ENCODE measurements at regions not wholly inside any gene's neighbourhood (a gene's known extent, or its start where the extent isn't known, plus 50 kb on each side); places are given as distances from the start of the nearest gene placed in this dataset.

DNA sequence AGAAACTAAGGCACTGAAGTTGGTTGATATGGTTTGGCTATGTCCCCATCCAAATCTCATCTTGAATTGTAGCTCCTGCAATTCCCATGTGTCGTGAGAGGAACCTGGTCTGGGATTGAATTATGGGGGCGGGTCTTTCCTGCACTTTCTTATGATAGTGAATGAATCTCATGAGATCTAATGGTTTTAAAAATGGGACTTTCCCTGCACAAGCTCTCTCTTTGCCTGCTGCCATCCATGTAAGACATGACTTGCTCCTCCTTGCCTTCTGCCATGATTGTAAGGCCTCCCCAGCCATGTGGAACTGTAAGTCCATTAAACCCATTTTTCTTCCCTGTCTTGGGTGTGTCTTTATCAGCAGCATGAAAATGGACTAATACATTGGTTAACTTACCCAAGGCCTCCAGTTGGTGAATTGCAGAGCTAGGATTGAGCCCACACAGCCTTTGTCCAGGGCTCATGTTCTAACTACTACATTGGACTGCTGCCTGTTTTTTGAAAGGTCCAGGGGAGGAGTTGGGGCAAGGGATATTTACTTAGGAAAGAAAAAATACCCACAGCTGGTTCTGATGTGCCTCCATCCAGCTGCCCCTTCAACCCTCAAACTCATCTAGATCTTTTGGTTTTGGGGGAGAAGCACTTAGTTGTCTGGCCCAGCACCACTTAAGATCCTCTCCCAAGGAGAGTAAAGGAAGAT lies 107.8 kb upstream of the NAV2 start:
- TF ChIP-seq, protein P1, sequence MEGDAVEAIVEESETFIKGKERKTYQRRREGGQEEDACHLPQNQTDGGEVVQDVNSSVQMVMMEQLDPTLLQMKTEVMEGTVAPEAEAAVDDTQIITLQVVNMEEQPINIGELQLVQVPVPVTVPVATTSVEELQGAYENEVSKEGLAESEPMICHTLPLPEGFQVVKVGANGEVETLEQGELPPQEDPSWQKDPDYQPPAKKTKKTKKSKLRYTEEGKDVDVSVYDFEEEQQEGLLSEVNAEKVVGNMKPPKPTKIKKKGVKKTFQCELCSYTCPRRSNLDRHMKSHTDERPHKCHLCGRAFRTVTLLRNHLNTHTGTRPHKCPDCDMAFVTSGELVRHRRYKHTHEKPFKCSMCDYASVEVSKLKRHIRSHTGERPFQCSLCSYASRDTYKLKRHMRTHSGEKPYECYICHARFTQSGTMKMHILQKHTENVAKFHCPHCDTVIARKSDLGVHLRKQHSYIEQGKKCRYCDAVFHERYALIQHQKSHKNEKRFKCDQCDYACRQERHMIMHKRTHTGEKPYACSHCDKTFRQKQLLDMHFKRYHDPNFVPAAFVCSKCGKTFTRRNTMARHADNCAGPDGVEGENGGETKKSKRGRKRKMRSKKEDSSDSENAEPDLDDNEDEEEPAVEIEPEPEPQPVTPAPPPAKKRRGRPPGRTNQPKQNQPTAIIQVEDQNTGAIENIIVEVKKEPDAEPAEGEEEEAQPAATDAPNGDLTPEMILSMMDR (IDR thresholded peaks at IDR 0.05) = no peak
- no peak for TF ChIP-seq POLR2A (IDR thresholded peaks at IDR 0.05)
- no peak for TF ChIP-seq POLR2AphosphoS5 (IDR thresholded peaks at IDR 0.05)

Measured in prostate gland (tissue), 2 donors.